ENCODE measurements at regions not wholly inside any gene's neighbourhood (a gene's known extent, or its start where the extent isn't known, plus 50 kb on each side); places are given as distances from the start of the nearest gene placed in this dataset.

DNA sequence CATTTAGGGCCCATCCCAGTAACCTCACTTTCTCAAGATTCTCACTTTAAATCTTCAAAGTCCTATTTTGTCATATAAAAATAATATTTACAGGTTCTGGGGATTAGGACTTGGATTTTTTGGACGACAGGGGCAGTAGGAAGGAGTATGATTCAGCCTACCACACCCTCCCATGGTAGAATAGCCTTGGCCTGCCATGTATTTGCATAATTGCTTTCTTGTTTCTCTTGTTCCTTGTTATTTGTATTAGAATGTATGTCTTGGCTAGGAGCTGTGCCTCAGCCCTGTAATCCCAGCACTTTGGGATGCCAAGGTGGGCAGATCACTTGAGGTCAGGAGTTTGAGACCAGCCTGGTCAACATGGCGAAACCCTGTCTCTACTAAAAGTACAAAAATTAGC is 92.5 kb downstream of the ELAPOR2 start:
- no peak for TF ChIP-seq EZH2phosphoT487 (IDR thresholded peaks at IDR 0.05; ENCODE audit: insufficient read depth, low read depth)
- TF ChIP-seq EZH2 (IDR thresholded peaks at IDR 0.05; ENCODE audit: insufficient read depth, poor library complexity, severe bottlenecking), result no peak
